SK-N-SH (cell line): ENCODE measurements at regions not wholly inside any gene's neighbourhood (a gene's known extent, or its start where the extent isn't known, plus 50 kb on each side); places are given as distances from the start of the nearest gene placed in this dataset.

Experiments
- CTCF ChIA-PET: fragments of 300-600, 350-600 bp; formaldehyde crosslinking; extraction: SDS; loops from one replicate; lab custom pipeline; 2021; lab: Yijun Ruan, JAX
- POLR2A ChIA-PET: fragments of 350-600 bp; sonication (Branson Sonifier 250); formaldehyde crosslinking; extraction: SDS; loops from one replicate; lab custom pipeline; 2020; ENCODE audit warnings: antibody characterized with exemption, inconsistent platforms; lab: Yijun Ruan, JAX
- DNase-seq: peaks from one replicate; pipeline ENCODE4 v3.0.0; 2012
- H2AFZ ChIP-seq: fragments of 200-600 bp; sonication (generic); 2 replicates; pipeline ENCODE4 v1.8.1; 2016; ENCODE audit warnings: antibody characterized with exemption, mild to moderate bottlenecking, low read depth
- H3F3A ChIP-seq: fragments of 200-600 bp; sonication (generic); replicated peaks from 2 replicates; pipeline ENCODE3; 2016; ENCODE audit warnings: antibody characterized with exemption, mild to moderate bottlenecking; ENCODE audit not compliant: insufficient read depth
- H3K27ac ChIP-seq, 2 experiments: fragments of 200-500 bp in 1 of 2; fragments of 200-600 bp in 1 of 2; sonication (Bioruptor generic) in 1 of 2; sonication (generic), shearing (Covaris generic) in 1 of 2; 2 replicates each; pipeline versions ENCODE4 v1.5.1 to v1.6.1; 2014 to 2016; ENCODE audit warnings: low read depth in 2 of 2, inconsistent platforms in 1 of 2, low read length in 1 of 2, mild to moderate bottlenecking in 1 of 2, mixed read lengths in 1 of 2
- H3K27me3 ChIP-seq: fragments of 200-600 bp; sonication (generic), shearing (Covaris generic); 2 replicates; pipeline ENCODE4 v1.6.1; 2016; ENCODE audit warnings: mixed run types; ENCODE audit not compliant: insufficient read depth
- H3K36me3 ChIP-seq, 2 experiments: fragments of 200-500 bp in 1 of 2; fragments of 200-600 bp in 1 of 2; sonication (Bioruptor generic) in 1 of 2; sonication (generic) in 1 of 2; replicated peaks in 1 of 2; 2 replicates each; pipeline versions ENCODE3 to v1.5.1; 2014 to 2016; ENCODE audit warnings: low read length in 1 of 2, mild to moderate bottlenecking in 1 of 2; ENCODE audit not compliant: insufficient read depth in 2 of 2, control insufficient read depth in 1 of 2
- H3K4me1 ChIP-seq, 2 experiments: fragments of 200-500 bp in 1 of 2; fragments of 200-600 bp in 1 of 2; sonication (Bioruptor generic) in 1 of 2; sonication (generic), shearing (Covaris generic) in 1 of 2; 2 replicates each; pipeline versions ENCODE4 v1.5.1 to v1.6.1; 2014 to 2016; ENCODE audit warnings: low read depth in 1 of 2, low read length in 1 of 2, mixed run types in 1 of 2; ENCODE audit not compliant: insufficient read depth in 2 of 2, control insufficient read depth in 1 of 2
- H3K4me2 ChIP-seq: fragments of 200-600 bp; sonication (generic), shearing (Covaris generic); 2 replicates; pipeline ENCODE4 v1.6.1; 2017; ENCODE audit warnings: mixed run types
- H3K4me3 ChIP-seq, 2 experiments: fragments of 200-500 bp in 1 of 2; fragments of 200-600 bp in 1 of 2; sonication (Bioruptor generic) in 1 of 2; sonication (generic), shearing (Covaris generic) in 1 of 2; 2 replicates each; pipeline versions ENCODE4 v1.5.1 to v1.8.1; 2014 to 2016; ENCODE audit warnings: low read depth in 2 of 2, inconsistent platforms in 1 of 2, low read length in 1 of 2, mild to moderate bottlenecking in 1 of 2, mixed read lengths in 1 of 2, moderate library complexity in 1 of 2
- H3K79me2 ChIP-seq: fragments of 200-600 bp; sonication (generic); 2 replicates; pipeline ENCODE4 v1.8.1; 2017; ENCODE audit warnings: mild to moderate bottlenecking; ENCODE audit not compliant: insufficient read depth
- H3K9ac ChIP-seq: fragments of 200-600 bp; sonication (generic); 2 replicates; pipeline ENCODE4 v1.6.1; 2017; ENCODE audit warnings: mixed run types
- H3K9me2 ChIP-seq: fragments of 200-600 bp; sonication (generic); 2 replicates; pipeline ENCODE4 v1.6.1; 2017; ENCODE audit warnings: mixed run types
- H3K9me3 ChIP-seq: fragments of 200-600 bp; sonication (generic); 2 replicates; pipeline ENCODE4 v1.6.1; 2017; ENCODE audit warnings: mixed run types, mild to moderate bottlenecking, moderate library complexity
- H4K20me1 ChIP-seq: fragments of 200-600 bp; sonication (generic); 2 replicates; pipeline ENCODE4 v1.6.1; 2017; ENCODE audit warnings: mild to moderate bottlenecking, mixed run types; ENCODE audit not compliant: insufficient read depth
- ELF1 ChIP-seq: IDR thresholded peaks from 2 replicates; pipeline ENCODE4 v1.4.0; 2012
- EP300 ChIP-seq, 2 experiments: IDR thresholded peaks; 2 replicates each; pipeline versions ENCODE4 v1.4.0 to v1.6.1; 2012; ENCODE audit warnings: borderline replicate concordance in 1 of 2, low read depth in 1 of 2, low read length in 1 of 2
- FOSL2 ChIP-seq: IDR thresholded peaks from 2 replicates; pipeline ENCODE4 v1.4.0; 2012; ENCODE audit warnings: low read depth, mild to moderate bottlenecking, moderate library complexity, borderline replicate concordance
- IRF3 ChIP-seq: fragments of 150-350 bp; IDR thresholded peaks from 2 replicates; pipeline ENCODE4 v1.6.1; 2016; ENCODE audit warnings: mild to moderate bottlenecking, low read depth, low read length
- MAX ChIP-seq: IDR thresholded peaks from 2 replicates; pipeline ENCODE4 v1.4.0; 2012; ENCODE audit warnings: low read depth
- MEF2A ChIP-seq: IDR thresholded peaks from 2 replicates; pipeline ENCODE4 v1.4.0; 2012; ENCODE audit warnings: low read depth, borderline replicate concordance
- MXI1 ChIP-seq: IDR thresholded peaks from 2 replicates; pipeline ENCODE4 v1.6.1; 2012; ENCODE audit warnings: mild to moderate bottlenecking, low read depth, low read length, improper control_type of control experiment
- NRF1 ChIP-seq: IDR thresholded peaks from 2 replicates; pipeline ENCODE4 v1.6.1; 2012; ENCODE audit warnings: low read depth, mild to moderate bottlenecking, low read length
- PBX3 ChIP-seq: IDR thresholded peaks from 2 replicates; pipeline ENCODE4; 2012
- POLR2AphosphoS5 ChIP-seq: IDR thresholded peaks from 2 replicates; pipeline ENCODE4 v1.6.1; 2012; ENCODE audit warnings: low read depth, low read length
- RCOR1 ChIP-seq: fragments of 150-350 bp; IDR thresholded peaks from 2 replicates; pipeline ENCODE4 v1.6.1; 2017; ENCODE audit warnings: antibody characterized with exemption, low read length
- RFX5 ChIP-seq: IDR thresholded peaks from 2 replicates; pipeline ENCODE4 v1.6.1; 2012; ENCODE audit warnings: mild to moderate bottlenecking, improper control_type of control experiment, low read length
- RXRA ChIP-seq: IDR thresholded peaks from 2 replicates; pipeline ENCODE4 v1.4.0; 2012; ENCODE audit warnings: low read depth, mild to moderate bottlenecking, borderline replicate concordance
- USF1 ChIP-seq: IDR thresholded peaks from 2 replicates; pipeline ENCODE4 v1.4.0; 2012; ENCODE audit warnings: low read depth, borderline replicate concordance
- YY1 ChIP-seq: IDR thresholded peaks from 2 replicates; pipeline ENCODE4 v1.4.0; 2012; ENCODE audit warnings: low read depth, mild to moderate bottlenecking
- WGBS: methylation state at CpG from one replicate; pipeline ENCODE4 v1.1.6; 2017; ENCODE audit warnings: low lambda C conversion rate; 5-methylcytosine and 5-hydroxymethylcytosine counted together
- TF ChIP-seq, protein P1 (sequence below): IDR thresholded peaks from 2 replicates; pipeline ENCODE4 v1.6.1; 2012; ENCODE audit warnings: mild to moderate bottlenecking, low read depth, low read length, moderate library complexity
- TF ChIP-seq, protein P2 (sequence below): fragments of 200-600 bp; sonication (generic); IDR thresholded peaks from 2 replicates; pipeline ENCODE4 v1.6.1; 2017; ENCODE audit warnings: antibody characterized with exemption, mild to moderate bottlenecking, moderate library complexity

GRCh38 chr14:57013987-57014386, 203.7 kb upstream of the OTX2 start:
- Histone ChIP-seq H3K9me2 (no peaks in the 10 kb centered on the region), H4K20me1 (no peaks in the 10 kb centered on the region), H2AFZ (no peak overlapping the region), H3K4me1 (peaks cover 3 to 5% of the 10 kb centered on the region in 2 experiments; a peak in 2 of 4 replicates), H3F3A (no peaks in the 10 kb centered on the region), H3K4me3 (no peak overlapping the region), H3K79me2 (no peaks in the 10 kb centered on the region), H3K4me2 (no peak overlapping the region), H3K9me3 (no peaks in the 10 kb centered on the region), H3K36me3 (no peaks in the 10 kb centered on the region), H3K9ac (no peak overlapping the region), H3K27ac (no peak overlapping the region), H3K27me3 (no peaks in the 10 kb centered on the region)
- TF ChIP-seq FOSL2 = no peak
- TF ChIP-seq PBX3 = no peak
- TF ChIP-seq MEF2A = no peak
- no peak for TF ChIP-seq EP300 (IDR thresholded peaks at IDR 0.05; ENCODE audit: borderline replicate concordance in 1 of 2, low read depth in 1 of 2, low read length in 1 of 2)
- no peak for TF ChIP-seq RXRA
- no peak for TF ChIP-seq NRF1
- TF ChIP-seq RCOR1 = no peak
- TF ChIP-seq YY1 = no peak
- TF ChIP-seq MAX = no peak
- TF ChIP-seq, protein P1, sequence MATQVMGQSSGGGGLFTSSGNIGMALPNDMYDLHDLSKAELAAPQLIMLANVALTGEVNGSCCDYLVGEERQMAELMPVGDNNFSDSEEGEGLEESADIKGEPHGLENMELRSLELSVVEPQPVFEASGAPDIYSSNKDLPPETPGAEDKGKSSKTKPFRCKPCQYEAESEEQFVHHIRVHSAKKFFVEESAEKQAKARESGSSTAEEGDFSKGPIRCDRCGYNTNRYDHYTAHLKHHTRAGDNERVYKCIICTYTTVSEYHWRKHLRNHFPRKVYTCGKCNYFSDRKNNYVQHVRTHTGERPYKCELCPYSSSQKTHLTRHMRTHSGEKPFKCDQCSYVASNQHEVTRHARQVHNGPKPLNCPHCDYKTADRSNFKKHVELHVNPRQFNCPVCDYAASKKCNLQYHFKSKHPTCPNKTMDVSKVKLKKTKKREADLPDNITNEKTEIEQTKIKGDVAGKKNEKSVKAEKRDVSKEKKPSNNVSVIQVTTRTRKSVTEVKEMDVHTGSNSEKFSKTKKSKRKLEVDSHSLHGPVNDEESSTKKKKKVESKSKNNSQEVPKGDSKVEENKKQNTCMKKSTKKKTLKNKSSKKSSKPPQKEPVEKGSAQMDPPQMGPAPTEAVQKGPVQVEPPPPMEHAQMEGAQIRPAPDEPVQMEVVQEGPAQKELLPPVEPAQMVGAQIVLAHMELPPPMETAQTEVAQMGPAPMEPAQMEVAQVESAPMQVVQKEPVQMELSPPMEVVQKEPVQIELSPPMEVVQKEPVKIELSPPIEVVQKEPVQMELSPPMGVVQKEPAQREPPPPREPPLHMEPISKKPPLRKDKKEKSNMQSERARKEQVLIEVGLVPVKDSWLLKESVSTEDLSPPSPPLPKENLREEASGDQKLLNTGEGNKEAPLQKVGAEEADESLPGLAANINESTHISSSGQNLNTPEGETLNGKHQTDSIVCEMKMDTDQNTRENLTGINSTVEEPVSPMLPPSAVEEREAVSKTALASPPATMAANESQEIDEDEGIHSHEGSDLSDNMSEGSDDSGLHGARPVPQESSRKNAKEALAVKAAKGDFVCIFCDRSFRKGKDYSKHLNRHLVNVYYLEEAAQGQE = no peak
- TF ChIP-seq USF1 = no peak
- TF ChIP-seq, protein P2, sequence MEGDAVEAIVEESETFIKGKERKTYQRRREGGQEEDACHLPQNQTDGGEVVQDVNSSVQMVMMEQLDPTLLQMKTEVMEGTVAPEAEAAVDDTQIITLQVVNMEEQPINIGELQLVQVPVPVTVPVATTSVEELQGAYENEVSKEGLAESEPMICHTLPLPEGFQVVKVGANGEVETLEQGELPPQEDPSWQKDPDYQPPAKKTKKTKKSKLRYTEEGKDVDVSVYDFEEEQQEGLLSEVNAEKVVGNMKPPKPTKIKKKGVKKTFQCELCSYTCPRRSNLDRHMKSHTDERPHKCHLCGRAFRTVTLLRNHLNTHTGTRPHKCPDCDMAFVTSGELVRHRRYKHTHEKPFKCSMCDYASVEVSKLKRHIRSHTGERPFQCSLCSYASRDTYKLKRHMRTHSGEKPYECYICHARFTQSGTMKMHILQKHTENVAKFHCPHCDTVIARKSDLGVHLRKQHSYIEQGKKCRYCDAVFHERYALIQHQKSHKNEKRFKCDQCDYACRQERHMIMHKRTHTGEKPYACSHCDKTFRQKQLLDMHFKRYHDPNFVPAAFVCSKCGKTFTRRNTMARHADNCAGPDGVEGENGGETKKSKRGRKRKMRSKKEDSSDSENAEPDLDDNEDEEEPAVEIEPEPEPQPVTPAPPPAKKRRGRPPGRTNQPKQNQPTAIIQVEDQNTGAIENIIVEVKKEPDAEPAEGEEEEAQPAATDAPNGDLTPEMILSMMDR = no peak
- TF ChIP-seq POLR2AphosphoS5 = no peak
- no peak for TF ChIP-seq RFX5
- TF ChIP-seq ELF1 = no peak
- no peak for TF ChIP-seq IRF3
- TF ChIP-seq MXI1 = no peak
- ChIA-PET POLR2A (no interaction called here), CTCF (no interaction called here)
- under 1% methylated on average over 2 of the region's 2 CpGs for WGBS
- DNase-seq = no peak
